ENCODE measurements at regions not wholly inside any gene's neighbourhood (a gene's known extent, or its start where the extent isn't known, plus 50 kb on each side); places are given as distances from the start of the nearest gene placed in this dataset.

GRCh38 chr11:70519117-70519516 is 120.8 kb downstream of the CTTN start:
- peak; percentile 6 for DNase-seq (ENCODE audit: low read depth)

DNA sequence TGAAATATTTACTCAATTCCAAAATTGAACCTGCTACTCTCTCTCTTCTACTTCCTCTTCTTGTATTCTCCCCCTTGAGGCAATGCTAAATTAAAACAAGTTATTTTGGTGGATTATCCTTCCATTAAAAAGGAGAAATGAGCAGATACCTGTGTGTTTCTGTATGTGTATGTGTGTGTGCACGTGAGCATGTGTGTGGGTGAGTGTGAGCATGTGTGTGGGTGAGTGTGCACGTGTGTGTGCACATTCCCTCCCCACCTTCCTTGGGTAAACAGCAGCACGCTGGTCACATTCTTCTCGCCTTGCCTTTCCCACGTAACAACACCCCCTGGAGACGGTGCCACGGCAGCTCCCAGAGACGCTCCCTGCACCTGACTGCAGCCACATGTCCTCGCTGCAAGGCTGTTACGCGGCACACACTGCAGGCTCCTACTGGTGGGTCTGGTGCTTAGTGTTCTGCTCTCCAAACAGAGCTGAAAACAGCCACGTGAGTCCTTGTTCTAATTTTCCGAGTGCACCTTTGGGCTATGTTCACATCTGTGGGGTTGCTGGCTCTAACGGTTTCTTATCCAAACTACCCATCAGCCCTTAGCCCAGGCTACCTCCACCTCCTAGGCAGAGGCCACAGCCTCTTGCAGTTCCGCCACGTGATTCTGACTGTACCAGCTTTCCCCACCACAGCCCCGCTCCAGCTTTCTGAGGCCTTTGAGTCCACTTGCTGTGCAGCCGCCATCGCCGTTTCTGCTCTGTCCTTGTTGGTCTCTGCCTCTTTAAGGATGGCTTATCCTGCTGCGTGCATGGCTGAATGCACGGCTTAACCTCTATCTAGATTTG is 123.4 kb downstream of the CTTN start:
- DNase-seq (ENCODE audit: low read depth): no peak

DNA sequence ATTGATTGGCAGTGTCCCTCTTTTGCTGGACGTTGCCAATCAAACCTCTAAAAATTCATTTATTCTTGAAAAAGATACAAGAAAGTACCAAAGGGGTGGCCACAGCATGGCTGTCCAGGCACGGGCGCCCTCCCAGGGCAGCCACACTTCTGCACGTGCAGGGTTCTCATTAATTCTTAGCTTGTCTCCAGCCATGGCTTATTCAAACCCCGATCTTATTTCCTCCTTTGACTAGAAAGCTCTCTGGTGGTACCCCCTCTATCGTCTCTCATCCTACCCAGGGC is 123.9 kb downstream of the CTTN start:
- DNase-seq (ENCODE audit: low read depth): no peak

DNA sequence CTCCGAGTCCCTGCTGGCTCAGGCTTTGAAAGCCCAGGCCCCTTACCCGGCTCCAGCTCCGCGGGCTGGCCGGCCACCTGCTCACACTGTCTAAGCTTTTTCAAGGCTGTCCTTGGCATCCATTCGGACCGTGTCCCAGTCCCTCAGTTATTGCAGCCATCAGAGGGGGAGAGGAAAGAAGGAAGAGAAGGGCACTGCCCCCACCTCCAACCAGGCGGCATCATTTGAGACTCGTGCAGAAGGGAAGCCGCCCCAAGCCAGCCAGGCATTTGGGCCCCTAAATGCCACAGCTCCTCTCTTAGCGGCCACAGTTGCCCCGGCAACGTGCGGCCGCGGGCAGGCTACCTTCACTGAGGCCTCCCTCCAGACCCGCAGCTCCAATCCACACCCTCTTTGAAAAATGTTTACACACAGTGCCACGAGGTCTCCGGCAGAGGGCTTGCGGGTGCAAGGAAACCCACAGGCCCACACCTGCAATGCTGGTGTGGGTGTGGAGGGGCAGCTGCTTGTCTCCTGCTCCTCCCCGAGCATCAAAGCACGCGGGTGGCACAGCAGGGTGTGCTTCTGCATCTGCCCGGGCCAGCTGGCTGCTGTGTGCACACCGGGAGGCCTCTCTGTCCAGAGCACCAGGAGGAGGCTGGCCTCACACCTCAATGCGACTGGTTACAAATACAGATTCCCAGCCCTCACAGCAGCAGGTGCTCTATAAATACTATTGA is 124.4 kb downstream of the CTTN start:
- DNase-seq (ENCODE audit: low read depth): no peak

DNA sequence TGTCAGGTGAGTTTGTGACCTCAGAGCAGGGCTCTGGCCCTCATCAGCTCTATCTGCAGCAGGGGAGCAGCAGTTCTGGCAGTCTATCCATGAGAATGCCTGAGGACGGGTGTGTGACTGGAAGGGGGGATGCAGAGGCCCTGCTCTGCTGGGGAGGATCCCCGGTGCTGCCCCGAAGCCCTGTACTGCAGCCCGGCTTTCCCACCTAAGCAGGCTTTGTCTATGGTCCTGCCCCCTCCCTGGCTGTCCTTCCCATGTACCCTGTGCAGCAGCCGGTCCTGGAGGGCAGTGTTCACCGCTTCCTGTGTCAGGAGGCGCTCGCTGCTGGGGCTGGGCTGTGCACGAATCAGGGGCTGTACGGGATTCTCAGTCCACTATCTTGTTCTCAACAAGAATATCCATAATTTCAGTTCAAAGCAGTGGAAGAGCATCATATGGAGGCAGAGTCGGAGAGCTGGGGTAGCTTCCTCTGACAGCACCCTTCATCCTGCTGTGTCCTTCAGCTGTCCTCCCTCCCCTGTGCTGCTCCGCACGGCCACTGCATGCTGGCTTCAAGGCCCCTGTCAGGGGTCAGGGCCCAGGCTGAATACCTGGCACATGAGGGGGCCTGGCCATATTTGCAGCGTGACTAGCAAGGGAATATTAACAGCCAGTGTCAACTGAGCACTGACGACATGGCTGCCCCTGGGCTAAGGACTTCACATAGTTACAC is 125.2 kb downstream of the CTTN start:
- DNase-seq (ENCODE audit: low read depth): no peak

DNA sequence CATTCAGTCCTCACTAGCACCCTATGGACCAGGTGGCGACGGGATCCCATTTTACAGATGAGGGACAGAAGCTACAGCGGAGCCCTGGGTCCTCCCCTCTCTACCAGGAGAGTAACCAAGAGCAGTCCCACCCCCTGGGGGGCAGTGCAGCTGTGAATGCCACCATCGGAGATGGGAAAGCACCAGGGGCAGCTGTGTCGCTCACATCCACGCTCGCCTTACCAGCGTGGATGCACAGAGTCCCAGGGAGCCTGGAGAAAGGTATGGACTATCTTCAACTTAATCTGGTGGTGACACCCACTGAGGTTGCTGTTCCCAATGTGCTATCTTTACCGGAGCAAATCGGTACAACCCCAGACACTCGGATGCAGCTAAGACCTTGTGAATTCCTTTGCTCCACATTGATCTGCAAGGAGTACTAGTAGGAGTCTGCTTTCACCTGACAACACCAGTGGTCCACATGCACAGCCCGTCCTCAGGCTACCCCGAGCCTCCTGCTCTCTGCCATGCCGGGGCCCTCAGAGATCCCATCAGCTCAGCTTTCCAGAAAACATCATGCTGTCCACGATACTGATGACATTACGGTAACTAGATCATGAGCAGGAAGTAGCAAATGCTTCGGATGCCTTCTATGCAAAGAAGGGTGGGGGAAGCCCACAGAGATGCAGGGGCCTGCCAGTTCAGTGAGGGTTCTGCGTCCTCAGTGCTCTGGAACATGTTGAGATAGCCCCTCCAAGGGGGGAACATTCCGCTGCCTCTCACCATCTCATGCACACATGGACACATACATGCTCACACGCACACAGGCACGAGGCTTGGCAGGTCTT is 126.0 kb downstream of the CTTN start:
- no peak for DNase-seq (ENCODE audit: low read depth)

DNA sequence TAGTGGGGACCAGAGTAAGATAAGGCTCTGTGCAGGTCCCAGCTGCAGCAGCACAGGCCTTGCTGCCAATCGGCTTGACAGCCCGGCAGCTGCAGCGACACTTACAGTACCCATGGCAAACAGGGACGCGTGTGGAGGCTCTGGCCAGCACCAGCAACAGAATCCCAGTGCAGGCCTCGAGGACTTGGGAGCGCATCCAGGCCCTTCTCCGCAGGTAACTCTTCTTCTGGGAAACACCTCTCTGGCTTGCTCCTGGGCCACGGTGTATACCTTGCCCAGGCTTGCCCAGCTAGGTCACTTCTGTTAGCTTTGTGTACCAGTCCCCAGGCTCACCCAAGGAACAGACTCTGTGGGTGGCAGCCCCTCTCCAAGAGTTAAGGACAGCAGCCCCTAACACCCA is 126.7 kb downstream of the CTTN start:
- DNase-seq (ENCODE audit: low read depth): no peak

- no peak for DNase-seq (ENCODE audit: low read depth)
Observed at GRCh38 chr11:70525466-70525865, 127.1 kb downstream of the CTTN start.

- DNase-seq (ENCODE audit: low read depth): no peak
Observed at GRCh38 chr11:70526116-70527045, 128.1 kb downstream of the CTTN start.

GRCh38 chr11:70527046-70527395 is 128.7 kb downstream of the CTTN start:
- DNase-seq (ENCODE audit: low read depth): no peak

DNA sequence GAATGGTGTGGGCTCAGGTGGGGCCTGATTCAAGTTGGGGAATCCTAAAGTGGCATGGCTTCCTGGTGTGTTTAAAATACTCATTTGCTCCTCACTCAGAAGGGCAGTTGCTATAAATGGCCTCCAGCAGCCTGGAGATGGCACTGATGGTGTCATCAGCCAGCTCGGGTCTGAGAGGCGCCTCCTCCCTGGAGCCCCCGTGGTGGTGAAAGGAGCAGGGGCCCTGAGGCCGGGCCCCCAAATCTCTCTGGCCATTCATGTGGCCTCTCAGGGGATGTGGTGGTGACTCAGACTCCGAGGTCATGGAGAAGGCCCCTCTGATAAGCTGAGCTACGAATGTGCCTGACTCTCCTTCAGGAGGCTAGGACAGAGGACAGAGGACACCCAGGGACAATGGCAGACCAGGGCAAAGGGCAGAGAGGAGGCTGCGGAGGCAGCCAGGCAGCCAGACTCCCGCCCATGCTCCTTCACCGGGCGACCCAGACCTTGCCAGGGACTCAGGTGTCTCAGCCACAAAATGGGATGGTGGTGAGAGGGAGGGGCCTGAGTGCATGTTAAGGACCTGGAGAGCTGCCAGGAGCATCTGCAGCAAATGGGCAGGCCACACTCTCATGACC is 129.2 kb downstream of the CTTN start:
- no peak for DNase-seq (ENCODE audit: low read depth)

DNA sequence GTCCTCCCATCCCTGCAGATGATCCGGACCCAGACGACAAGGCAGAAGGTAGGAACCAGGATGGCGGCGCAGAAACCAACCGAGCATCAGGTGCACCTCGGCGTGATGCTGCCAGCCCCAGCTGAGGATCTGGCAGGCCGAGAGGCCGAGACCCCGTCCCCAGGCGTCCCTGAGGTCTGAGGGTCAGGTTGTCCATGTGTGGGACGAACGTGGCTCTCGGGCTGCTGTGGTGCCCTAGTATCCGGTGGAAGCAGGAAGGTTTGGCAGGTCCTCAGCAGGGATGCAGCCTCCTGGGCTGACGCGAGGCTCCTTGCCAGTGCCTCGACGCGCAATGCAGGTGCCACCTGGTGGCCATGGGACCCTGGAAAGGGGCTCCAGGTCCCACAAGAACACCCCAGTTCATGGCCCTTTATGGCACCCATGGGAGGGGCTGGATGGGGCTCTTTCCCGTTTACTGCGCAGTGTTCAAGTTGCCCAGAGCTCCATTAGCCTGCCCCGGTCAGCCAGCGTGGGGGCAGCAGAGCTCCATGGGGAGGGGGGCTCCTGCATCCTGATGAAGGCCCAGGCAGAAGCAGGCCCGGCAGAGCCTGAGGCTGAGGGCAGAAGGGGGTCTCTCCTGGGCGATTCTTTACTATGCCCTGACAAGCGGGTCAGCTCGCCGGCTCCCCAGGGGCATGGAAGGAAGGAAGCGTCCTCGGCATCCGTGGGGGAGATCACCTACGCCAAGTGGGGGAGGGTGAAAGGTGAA is 129.9 kb downstream of the CTTN start:
- DNase-seq (ENCODE audit: low read depth): no peak

GRCh38 chr11:70528794-70529580 is 130.7 kb downstream of the CTTN start:
- no peak for DNase-seq (ENCODE audit: low read depth)

DNA sequence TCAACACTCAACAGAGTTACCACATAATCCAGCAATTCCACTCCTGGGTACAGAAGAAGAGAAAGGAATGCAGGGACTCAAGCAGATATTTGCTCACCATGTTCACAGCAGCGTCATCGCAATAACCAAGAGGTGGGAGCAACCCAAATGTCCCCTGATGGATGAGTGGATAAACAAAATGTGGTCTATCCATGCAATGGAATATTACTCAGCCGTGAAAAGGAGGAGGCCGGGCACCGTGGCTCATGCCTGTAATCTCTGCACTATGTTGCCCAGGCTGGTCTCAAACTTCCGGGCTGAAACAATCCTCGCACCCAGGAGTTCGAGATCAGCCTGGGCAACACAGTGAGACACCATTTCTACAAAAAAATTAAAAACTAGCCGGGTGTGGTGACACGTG is 131.7 kb downstream of the CTTN start:
- DNase-seq (ENCODE audit: low read depth): no peak

GRCh38 chr11:70530629-70531185 is 132.4 kb downstream of the CTTN start:
- no peak for DNase-seq (ENCODE audit: low read depth)

DNA sequence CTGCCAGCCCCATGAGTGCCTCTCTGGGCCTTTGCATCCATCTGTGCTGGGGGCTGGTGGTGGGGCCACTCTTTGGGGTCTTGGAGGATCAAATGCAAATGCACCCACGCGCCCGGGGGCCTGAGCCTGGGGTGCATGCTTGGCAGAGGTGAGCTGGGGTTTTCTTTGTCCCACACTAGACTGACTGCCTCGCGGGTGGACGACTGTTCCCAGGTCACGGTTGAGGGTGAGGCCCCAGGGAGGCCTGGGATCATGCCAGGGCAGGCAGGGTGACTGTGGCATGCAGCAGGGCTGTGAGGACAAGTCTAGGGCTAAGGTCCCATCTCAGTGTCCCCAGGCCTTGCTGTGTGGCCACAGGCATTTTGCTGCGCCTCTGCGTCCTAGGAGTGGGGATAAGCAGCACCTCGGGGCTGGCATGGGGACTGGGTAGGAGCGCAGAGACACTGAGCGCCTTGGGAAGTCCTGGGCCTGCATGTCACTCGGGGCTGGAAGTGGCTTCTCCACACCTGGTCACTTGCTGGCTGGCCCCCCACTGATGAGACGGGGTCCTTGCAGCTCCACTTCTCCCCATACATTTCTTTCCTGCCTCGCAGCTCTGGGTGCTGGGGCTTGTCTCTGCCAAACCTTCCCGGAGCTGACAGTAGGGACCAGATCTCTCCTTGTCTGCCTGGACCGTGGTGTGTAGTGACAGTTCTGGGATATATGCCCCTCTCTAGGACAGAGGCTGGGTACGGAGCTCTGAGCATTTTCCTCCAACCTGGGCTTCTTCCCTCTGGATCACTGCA is 133.1 kb downstream of the CTTN start:
- no peak for DNase-seq (ENCODE audit: low read depth)

DNA sequence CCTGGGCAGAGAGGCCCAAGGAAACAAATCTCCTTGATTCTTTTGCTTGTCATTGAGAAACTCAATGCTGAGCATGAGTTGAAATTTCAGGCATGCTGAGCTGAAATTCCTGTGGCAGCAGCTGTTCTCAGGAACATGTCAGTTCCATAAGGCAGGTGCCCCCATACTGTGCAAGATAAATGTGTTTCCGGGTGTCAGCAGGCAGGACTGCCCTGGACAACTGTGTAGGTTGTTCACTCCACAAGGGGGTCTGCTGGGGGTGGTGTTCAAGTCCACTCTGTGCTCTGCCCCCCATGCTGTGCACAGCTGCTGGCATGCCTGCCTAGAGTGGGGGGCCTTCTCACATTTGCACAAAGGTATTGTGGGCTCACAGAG is 133.7 kb downstream of the CTTN start:
- DNase-seq (ENCODE audit: low read depth): peak; percentile 38

GRCh38 chr11:70532731-70533130 is 134.4 kb downstream of the CTTN start:
- DNase-seq (ENCODE audit: low read depth): peak; percentile 54
